IPS-NIHi7 (cell line): ENCODE measurements at regions not wholly inside any gene's neighbourhood (a gene's known extent, or its start where the extent isn't known, plus 50 kb on each side); places are given as distances from the start of the nearest gene placed in this dataset.
A peak's percentile ranks its signal among the peaks of the same experiment; 100 is the strongest.
"Not testable (repeated sequence)": the region's sequence is repeated elsewhere in the genome, so short reads cannot be mapped to it uniquely, and the experiment has no call there.

Experiments used
- DNase-seq: peaks from one replicate; pipeline ENCODE4 v3.0.0; 2012; ENCODE audit warnings: mixed read lengths; ENCODE audit errors: extremely low spot score

- not testable (repeated sequence) for DNase-seq
Measured at GRCh38 chr12:68547318-68547717, 63.4 kb upstream of the RAP1B start.

GRCh38 chr12:68552605-68553195 lies 58.0 kb upstream of the RAP1B start:
- DNase-seq = not testable (repeated sequence)

- DNase-seq = no peak
Measured at GRCh38 chr12:68557011-68557730, 53.5 kb upstream of the RAP1B start.

- no peak for DNase-seq
Measured at GRCh38 chr12:68559246-68559645, 51.5 kb upstream of the RAP1B start.

- DNase-seq = peak; percentile 43
Measured at GRCh38 chr12:68559984-68560850, 50.5 kb upstream of the RAP1B start.

GRCh38 chr12:68560851-68561422 lies 49.8 kb upstream of the RAP1B start:
- no peak for DNase-seq
